GM12891 (cell line): ENCODE measurements at regions not wholly inside any gene's neighbourhood (a gene's known extent, or its start where the extent isn't known, plus 50 kb on each side); places are given as distances from the start of the nearest gene placed in this dataset.

ENCODE experiments used
- POLR2A ChIP-seq: IDR thresholded peaks from 2 replicates; pipeline ENCODE4 v1.6.1; 2011; ENCODE audit warnings: low read depth, low read length, control low read depth
- POLR2AphosphoS5 ChIP-seq: IDR thresholded peaks from 2 replicates; pipeline ENCODE4 v1.6.1; 2011; ENCODE audit warnings: low read depth, low read length, control low read depth
- TAF1 ChIP-seq: IDR thresholded peaks from 2 replicates; pipeline ENCODE4 v1.6.1; 2011; ENCODE audit warnings: low read depth, low read length, control low read depth

- TF ChIP-seq POLR2A (no peak), POLR2AphosphoS5 (no peak), TAF1 (no peak)
Observed at GRCh38 chr5:155822177-155822576, 504.8 kb upstream of the SGCD start.
